Suprapubic skin (tissue), 3 donors: ENCODE measurements at regions not wholly inside any gene's neighbourhood (a gene's known extent, or its start where the extent isn't known, plus 50 kb on each side); places are given as distances from the start of the nearest gene placed in this dataset.

Experiments used
- EP300 ChIP-seq: sonication (generic); formaldehyde crosslinking; IDR thresholded peaks from one replicate; pipeline ENCODE4 v1.6.1; 2017; ENCODE audit warnings: antibody characterized with exemption
- POLR2A ChIP-seq, 2 donors: fragments of 450-650 bp; IDR thresholded peaks; one replicate each; pipeline ENCODE4 v1.6.1; 2017; ENCODE audit warnings: antibody characterized with exemption in 2 of 2, mild to moderate bottlenecking in 2 of 2, moderate library complexity in 2 of 2
- TF ChIP-seq, protein P1 (sequence below), 2 donors: fragments of 200-600 bp in 1 of 2; fragments of 450-650 bp in 1 of 2; sonication (generic) in 1 of 2; IDR thresholded peaks; one replicate each; pipeline ENCODE4 v1.5.1; 2016 to 2019; ENCODE audit warnings: antibody characterized with exemption in 2 of 2, mild to moderate bottlenecking in 1 of 2, moderate library complexity in 1 of 2

DNA sequence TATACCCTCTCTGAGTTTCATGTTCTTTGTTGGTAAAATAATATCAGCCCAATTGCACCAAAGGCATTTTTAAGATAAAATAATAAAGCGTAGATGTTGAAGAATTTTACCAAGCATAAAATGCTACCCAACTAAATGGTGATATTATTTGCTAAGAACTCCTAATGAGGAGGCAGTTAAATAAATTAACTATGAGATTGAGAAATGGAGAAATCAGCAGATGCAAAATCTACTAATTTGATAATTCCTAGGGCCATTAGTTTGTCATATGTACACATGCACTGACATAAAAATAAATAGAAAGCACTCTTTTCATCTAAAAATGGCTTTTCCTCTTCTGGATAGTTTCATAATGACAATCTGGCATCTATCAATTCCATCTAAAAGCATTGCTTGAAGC lies 681.5 kb upstream of the FAM98A start:
- TF ChIP-seq, protein P1, sequence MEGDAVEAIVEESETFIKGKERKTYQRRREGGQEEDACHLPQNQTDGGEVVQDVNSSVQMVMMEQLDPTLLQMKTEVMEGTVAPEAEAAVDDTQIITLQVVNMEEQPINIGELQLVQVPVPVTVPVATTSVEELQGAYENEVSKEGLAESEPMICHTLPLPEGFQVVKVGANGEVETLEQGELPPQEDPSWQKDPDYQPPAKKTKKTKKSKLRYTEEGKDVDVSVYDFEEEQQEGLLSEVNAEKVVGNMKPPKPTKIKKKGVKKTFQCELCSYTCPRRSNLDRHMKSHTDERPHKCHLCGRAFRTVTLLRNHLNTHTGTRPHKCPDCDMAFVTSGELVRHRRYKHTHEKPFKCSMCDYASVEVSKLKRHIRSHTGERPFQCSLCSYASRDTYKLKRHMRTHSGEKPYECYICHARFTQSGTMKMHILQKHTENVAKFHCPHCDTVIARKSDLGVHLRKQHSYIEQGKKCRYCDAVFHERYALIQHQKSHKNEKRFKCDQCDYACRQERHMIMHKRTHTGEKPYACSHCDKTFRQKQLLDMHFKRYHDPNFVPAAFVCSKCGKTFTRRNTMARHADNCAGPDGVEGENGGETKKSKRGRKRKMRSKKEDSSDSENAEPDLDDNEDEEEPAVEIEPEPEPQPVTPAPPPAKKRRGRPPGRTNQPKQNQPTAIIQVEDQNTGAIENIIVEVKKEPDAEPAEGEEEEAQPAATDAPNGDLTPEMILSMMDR (IDR thresholded peaks at IDR 0.05), result no peak
- TF ChIP-seq EP300 (no peak), POLR2A (IDR thresholded peaks at IDR 0.05) (no peak)
